ENCODE measurements at regions not wholly inside any gene's neighbourhood (a gene's known extent, or its start where the extent isn't known, plus 50 kb on each side); places are given as distances from the start of the nearest gene placed in this dataset.

DNA sequence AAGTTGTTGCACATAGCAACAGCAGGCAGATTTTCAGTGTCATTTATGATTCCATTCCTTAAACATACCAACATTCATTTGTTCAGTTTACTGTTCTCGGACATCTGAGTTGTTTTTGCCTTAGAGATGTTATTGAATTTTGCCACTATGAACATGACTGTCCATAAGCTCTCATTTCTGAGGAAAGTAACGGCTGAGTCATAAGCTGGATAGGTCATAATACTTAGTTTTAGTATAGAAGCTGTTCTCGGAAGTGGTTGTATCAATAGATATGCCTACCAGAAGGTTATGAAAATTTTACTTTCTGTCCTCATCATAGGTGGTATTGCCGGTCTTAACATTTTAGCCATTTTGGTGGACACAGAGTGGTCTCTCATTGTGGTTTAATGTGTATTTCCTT is 157.1 kb upstream of the CLNK start:
- no peak overlapping the region for H3K4me3 ChIP-seq (ENCODE audit: low read depth in 1 of 2, low read length in 2 of 2)
- H3K36me3 ChIP-seq (ENCODE audit: insufficient read depth, low read length), result no peaks in the 10 kb centered on the region
- no peak overlapping the region for H3K4me2 ChIP-seq (ENCODE audit: insufficient read depth, low read length)
- ATAC-seq (ENCODE audit: insufficient read depth, low read depth), result no peak
- H4K20me1 ChIP-seq (ENCODE audit: insufficient read depth, low read length), result no peaks in the 10 kb centered on the region
- no peaks in the 10 kb centered on the region for H3K4me1 ChIP-seq (ENCODE audit: insufficient read depth, low read length)
- no peak overlapping the region for H3K9ac ChIP-seq (ENCODE audit: low read depth, low read length)
- H2AFZ ChIP-seq (ENCODE audit: low read depth, low read length), result no peak overlapping the region
- TF ChIP-seq, protein P1, sequence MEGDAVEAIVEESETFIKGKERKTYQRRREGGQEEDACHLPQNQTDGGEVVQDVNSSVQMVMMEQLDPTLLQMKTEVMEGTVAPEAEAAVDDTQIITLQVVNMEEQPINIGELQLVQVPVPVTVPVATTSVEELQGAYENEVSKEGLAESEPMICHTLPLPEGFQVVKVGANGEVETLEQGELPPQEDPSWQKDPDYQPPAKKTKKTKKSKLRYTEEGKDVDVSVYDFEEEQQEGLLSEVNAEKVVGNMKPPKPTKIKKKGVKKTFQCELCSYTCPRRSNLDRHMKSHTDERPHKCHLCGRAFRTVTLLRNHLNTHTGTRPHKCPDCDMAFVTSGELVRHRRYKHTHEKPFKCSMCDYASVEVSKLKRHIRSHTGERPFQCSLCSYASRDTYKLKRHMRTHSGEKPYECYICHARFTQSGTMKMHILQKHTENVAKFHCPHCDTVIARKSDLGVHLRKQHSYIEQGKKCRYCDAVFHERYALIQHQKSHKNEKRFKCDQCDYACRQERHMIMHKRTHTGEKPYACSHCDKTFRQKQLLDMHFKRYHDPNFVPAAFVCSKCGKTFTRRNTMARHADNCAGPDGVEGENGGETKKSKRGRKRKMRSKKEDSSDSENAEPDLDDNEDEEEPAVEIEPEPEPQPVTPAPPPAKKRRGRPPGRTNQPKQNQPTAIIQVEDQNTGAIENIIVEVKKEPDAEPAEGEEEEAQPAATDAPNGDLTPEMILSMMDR (IDR thresholded peaks at IDR 0.05; ENCODE audit: borderline replicate concordance, extremely low read depth, low read length, poor library complexity, severe bottlenecking), result no peak
- TF ChIP-seq EZH2 (IDR thresholded peaks at IDR 0.05; ENCODE audit: borderline replicate concordance, low read depth, low read length, severe bottlenecking), result no peak
- no peaks in the 10 kb centered on the region for H3K9me3 ChIP-seq (ENCODE audit: insufficient read depth, low read length, severe bottlenecking)
- DNase-seq, result no peak
- no peaks in the 10 kb centered on the region for H3K27me3 ChIP-seq (ENCODE audit: insufficient read depth, low read length, poor library complexity)
- H3K27ac ChIP-seq (ENCODE audit: low read length), result no peak overlapping the region
- no peaks in the 10 kb centered on the region for H3K79me2 ChIP-seq (ENCODE audit: insufficient read depth, low read length)

DNA sequence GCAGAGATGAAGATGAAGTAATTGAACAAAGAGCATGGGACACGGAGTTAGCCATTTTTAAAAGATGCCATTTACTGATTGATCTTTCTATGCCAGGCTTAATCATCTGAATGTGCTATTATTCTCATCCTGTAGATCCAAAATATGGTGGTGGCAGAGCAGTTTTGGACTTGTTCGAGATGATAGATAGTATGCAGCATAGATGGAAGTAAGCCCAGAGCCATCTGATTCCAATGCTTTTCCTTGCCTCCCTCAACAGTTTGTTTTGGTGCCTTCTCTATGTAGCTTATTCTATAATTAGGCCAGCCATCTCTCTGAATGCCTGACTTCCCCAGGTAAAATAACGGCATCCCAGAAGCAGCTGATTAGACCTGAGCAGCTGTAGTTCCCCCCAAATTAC is 152.6 kb upstream of the CLNK start:
- H4K20me1 ChIP-seq (ENCODE audit: insufficient read depth, low read length), result no peaks in the 10 kb centered on the region
- H3K36me3 ChIP-seq (ENCODE audit: insufficient read depth, low read length), result no peaks in the 10 kb centered on the region
- no peak overlapping the region for H3K27ac ChIP-seq (ENCODE audit: low read length)
- no peak overlapping the region for H3K4me2 ChIP-seq (ENCODE audit: insufficient read depth, low read length)
- H3K27me3 ChIP-seq (ENCODE audit: insufficient read depth, low read length, poor library complexity), result no peaks in the 10 kb centered on the region
- ATAC-seq (ENCODE audit: insufficient read depth, low read depth) (no peak), DNase-seq (no peak)
- H3K9ac ChIP-seq (ENCODE audit: low read depth, low read length), result no peak overlapping the region
- H2AFZ ChIP-seq (ENCODE audit: low read depth, low read length), result no peak overlapping the region
- no peak for TF ChIP-seq EZH2 (IDR thresholded peaks at IDR 0.05; ENCODE audit: borderline replicate concordance, low read depth, low read length, severe bottlenecking)
- TF ChIP-seq, protein P1 (IDR thresholded peaks at IDR 0.05; ENCODE audit: borderline replicate concordance, extremely low read depth, low read length, poor library complexity, severe bottlenecking), result no peak
- no peaks in the 10 kb centered on the region for H3K9me3 ChIP-seq (ENCODE audit: insufficient read depth, low read length, severe bottlenecking)
- no peaks in the 10 kb centered on the region for H3K79me2 ChIP-seq (ENCODE audit: insufficient read depth, low read length)
- no peaks in the 10 kb centered on the region for H3K4me1 ChIP-seq (ENCODE audit: insufficient read depth, low read length)
- H3K4me3 ChIP-seq (ENCODE audit: low read depth in 1 of 2, low read length in 2 of 2), result no peak overlapping the region

DNA sequence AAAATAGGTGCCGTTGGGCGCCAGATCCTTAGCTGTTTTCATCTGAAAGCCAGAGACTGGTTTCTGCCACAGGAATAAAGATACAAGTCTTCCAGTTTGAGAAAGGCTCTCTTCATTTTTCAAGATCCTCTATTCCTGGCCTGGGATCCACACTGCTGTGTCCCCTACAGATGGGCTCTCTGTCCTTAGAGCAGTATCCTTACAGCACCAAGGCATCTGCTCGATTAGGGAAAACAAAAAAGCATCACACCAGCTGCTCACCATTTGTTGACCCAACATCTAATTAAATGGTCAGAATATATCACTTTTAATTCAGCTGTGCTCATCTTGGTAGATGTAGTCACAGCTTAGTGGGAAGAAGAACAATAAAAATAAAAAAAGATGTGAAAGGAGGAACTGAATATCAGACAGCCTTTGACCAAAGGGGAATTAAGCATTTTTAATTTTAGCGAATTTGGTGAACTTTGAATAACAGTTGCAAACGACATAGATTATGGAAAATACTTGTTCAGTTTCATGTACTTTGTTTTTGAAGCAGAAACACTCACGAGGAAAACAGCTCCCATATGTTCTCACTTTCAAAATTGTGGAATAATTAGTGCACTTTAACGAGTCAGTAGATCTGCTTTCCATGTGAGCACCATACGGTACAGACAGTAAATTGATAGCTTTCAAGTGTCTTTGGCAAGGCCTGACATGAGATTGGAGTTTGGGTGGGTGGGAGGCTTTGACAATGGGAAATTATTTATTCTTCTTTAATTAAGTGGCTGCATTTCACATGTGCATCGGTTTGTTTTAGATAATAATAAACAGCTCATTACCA is 148.4 kb upstream of the CLNK start:
- H2AFZ ChIP-seq (ENCODE audit: low read depth, low read length), result no peak overlapping the region
- H3K9ac ChIP-seq (ENCODE audit: low read depth, low read length), result no peak overlapping the region
- H3K27me3 ChIP-seq (ENCODE audit: insufficient read depth, low read length, poor library complexity), result no peaks in the 10 kb centered on the region
- ATAC-seq (ENCODE audit: insufficient read depth, low read depth) (no peak), DNase-seq (no peak)
- H3K4me3 ChIP-seq (ENCODE audit: low read depth in 1 of 2, low read length in 2 of 2), result no peak overlapping the region
- no peak overlapping the region for H3K27ac ChIP-seq (ENCODE audit: low read length)
- no peaks in the 10 kb centered on the region for H3K4me1 ChIP-seq (ENCODE audit: insufficient read depth, low read length)
- no peak overlapping the region for H3K4me2 ChIP-seq (ENCODE audit: insufficient read depth, low read length)
- no peaks in the 10 kb centered on the region for H3K9me3 ChIP-seq (ENCODE audit: insufficient read depth, low read length, severe bottlenecking)
- TF ChIP-seq EZH2 (IDR thresholded peaks at IDR 0.05; ENCODE audit: borderline replicate concordance, low read depth, low read length, severe bottlenecking), result no peak
- TF ChIP-seq, protein P1 (IDR thresholded peaks at IDR 0.05; ENCODE audit: borderline replicate concordance, extremely low read depth, low read length, poor library complexity, severe bottlenecking), result no peak
- H3K79me2 ChIP-seq (ENCODE audit: insufficient read depth, low read length), result no peaks in the 10 kb centered on the region
- H3K36me3 ChIP-seq (ENCODE audit: insufficient read depth, low read length), result no peaks in the 10 kb centered on the region
- H4K20me1 ChIP-seq (ENCODE audit: insufficient read depth, low read length), result no peaks in the 10 kb centered on the region

All from DND-41 (cell line).